OCI-LY3 (cell line): ENCODE measurements at regions not wholly inside any gene's neighbourhood (a gene's known extent, or its start where the extent isn't known, plus 50 kb on each side); places are given as distances from the start of the nearest gene placed in this dataset.

ENCODE experiments used
- H2AFZ ChIP-seq: fragments of 200-600, 300-600 bp; shearing (Covaris generic); 2 replicates; pipeline ENCODE4 v1.6.0; 2014; ENCODE audit warnings: antibody characterized with exemption, low read depth, low read length
- H3K27ac ChIP-seq: fragments of 200-600, 300-600 bp; sonication (generic); 2 replicates; pipeline ENCODE4 v1.5.1; 2014; ENCODE audit warnings: mild to moderate bottlenecking, low read length, moderate library complexity, mixed read lengths
- H3K27me3 ChIP-seq: fragments of 200-600, 300-600 bp; sonication (generic); 2 replicates; pipeline ENCODE4 v1.6.1; 2014; ENCODE audit warnings: low read depth, low read length, mixed read lengths
- H3K36me3 ChIP-seq: fragments of 200-600, 300-600 bp; sonication (generic); replicated peaks from 2 replicates; pipeline ENCODE3; 2014; ENCODE audit warnings: low read depth, low read length, mixed read lengths
- H3K4me1 ChIP-seq: fragments of 300-600, 200-600 bp; sonication (generic); 2 replicates; pipeline ENCODE4 v1.6.1; 2014; ENCODE audit warnings: low read length, mixed read lengths
- H3K4me2 ChIP-seq: fragments of 200-600, 300-600 bp; sonication (generic); 2 replicates; pipeline ENCODE4 v1.6.1; 2014; ENCODE audit warnings: low read length, mixed read lengths
- H3K4me3 ChIP-seq: fragments of 300-600, 200-600 bp; sonication (generic); 2 replicates; pipeline ENCODE4 v1.5.1; 2014; ENCODE audit warnings: antibody characterized with exemption, mild to moderate bottlenecking, low read length, moderate library complexity
- H3K79me2 ChIP-seq: fragments of 300-600, 200-600 bp; shearing (Covaris generic); 2 replicates; pipeline ENCODE4 v1.6.1; 2014; ENCODE audit warnings: mild to moderate bottlenecking, low read length, mixed read lengths
- H3K9ac ChIP-seq: fragments of 300-600, 200-600 bp; shearing (Covaris generic); 2 replicates; pipeline ENCODE4 v1.6.0; 2014; ENCODE audit warnings: mild to moderate bottlenecking, low read length, moderate library complexity
- H3K9me3 ChIP-seq: fragments of 200-600, 300-600 bp; shearing (Covaris generic); 2 replicates; pipeline ENCODE4 v1.6.1; 2014; ENCODE audit warnings: low read length, mixed read lengths; ENCODE audit not compliant: insufficient read depth
- H4K20me1 ChIP-seq: fragments of 200-600, 300-600 bp; sonication (generic); 2 replicates; pipeline ENCODE4 v1.6.1; 2016; ENCODE audit warnings: low read length, mixed read lengths; ENCODE audit not compliant: insufficient read depth
- CTCF ChIP-seq: fragments of 200-600, 300-600 bp; sonication (generic); IDR thresholded peaks from 2 replicates; pipeline ENCODE4 v1.5.1; 2014; ENCODE audit warnings: antibody characterized with exemption, low read length, low read depth
- EZH2phosphoT487 ChIP-seq: fragments of 200-600 bp; shearing (Covaris generic); IDR thresholded peaks from 2 replicates; pipeline ENCODE4 v1.6.1; 2018; ENCODE audit warnings: antibody characterized with exemption, mixed run types, low read depth

GRCh38 chr6:139829576-139829975 is 455.1 kb upstream of the CITED2 start:
- H3K4me3 ChIP-seq: no peak overlapping the region
- H2AFZ ChIP-seq: no peak overlapping the region
- H3K27ac ChIP-seq: no peak overlapping the region
- H3K36me3 ChIP-seq: no peaks in the 10 kb centered on the region
- H4K20me1 ChIP-seq: no peaks in the 10 kb centered on the region
- H3K9ac ChIP-seq: no peak overlapping the region
- H3K79me2 ChIP-seq: no peaks in the 10 kb centered on the region
- H3K4me1 ChIP-seq: no peaks in the 10 kb centered on the region
- H3K27me3 ChIP-seq: no peaks in the 10 kb centered on the region
- TF ChIP-seq EZH2phosphoT487: no peak
- no peak for TF ChIP-seq CTCF
- no peak overlapping the region for H3K4me2 ChIP-seq
- no peaks in the 10 kb centered on the region for H3K9me3 ChIP-seq

- no peak overlapping the region for H3K27ac ChIP-seq
- H3K4me2 ChIP-seq: no peak overlapping the region
- H2AFZ ChIP-seq: no peak overlapping the region
- no peaks in the 10 kb centered on the region for H3K36me3 ChIP-seq
- H3K4me3 ChIP-seq: no peak overlapping the region
- no peaks in the 10 kb centered on the region for H3K4me1 ChIP-seq
- no peaks in the 10 kb centered on the region for H4K20me1 ChIP-seq
- TF ChIP-seq CTCF (no peak), EZH2phosphoT487 (no peak)
- H3K9ac ChIP-seq: no peak overlapping the region
- H3K9me3 ChIP-seq: no peaks in the 10 kb centered on the region
- no peaks in the 10 kb centered on the region for H3K79me2 ChIP-seq
- H3K27me3 ChIP-seq: no peaks in the 10 kb centered on the region
Measured at GRCh38 chr6:139828751-139829519, 454.5 kb upstream of the CITED2 start.

- Histone ChIP-seq H3K9me3 (no peaks in the 10 kb centered on the region), H3K9ac (no peak overlapping the region), H3K4me1 (no peaks in the 10 kb centered on the region), H3K36me3 (no peaks in the 10 kb centered on the region), H4K20me1 (no peaks in the 10 kb centered on the region), H3K27ac (no peak overlapping the region), H3K4me3 (no peak overlapping the region), H3K4me2 (no peak overlapping the region), H2AFZ (no peak overlapping the region), H3K27me3 (no peaks in the 10 kb centered on the region), H3K79me2 (no peaks in the 10 kb centered on the region)
- TF ChIP-seq CTCF (no peak), EZH2phosphoT487 (no peak)
Measured at GRCh38 chr6:139825935-139826374, 451.5 kb upstream of the CITED2 start.

- H3K4me3 ChIP-seq: no peak overlapping the region
- H3K9me3 ChIP-seq: no peaks in the 10 kb centered on the region
- no peak overlapping the region for H3K9ac ChIP-seq
- no peaks in the 10 kb centered on the region for H3K79me2 ChIP-seq
- H3K27me3 ChIP-seq: no peaks in the 10 kb centered on the region
- H3K4me2 ChIP-seq: no peak overlapping the region
- no peak overlapping the region for H2AFZ ChIP-seq
- no peaks in the 10 kb centered on the region for H3K4me1 ChIP-seq
- TF ChIP-seq CTCF: no peak
- no peak for TF ChIP-seq EZH2phosphoT487
- no peaks in the 10 kb centered on the region for H3K36me3 ChIP-seq
- no peaks in the 10 kb centered on the region for H4K20me1 ChIP-seq
- H3K27ac ChIP-seq: no peak overlapping the region
Measured at GRCh38 chr6:139824864-139825263, 450.4 kb upstream of the CITED2 start.
